HG03066 (cell line): ENCODE measurements at regions not wholly inside any gene's neighbourhood (a gene's known extent, or its start where the extent isn't known, plus 50 kb on each side); places are given as distances from the start of the nearest gene placed in this dataset.

ENCODE experiments used
- ATAC-seq: cut with Tn5 transposase; IDR thresholded peaks from one replicate; pipeline ENCODE4 v1.9.1; 2021; ENCODE audit warnings: low read depth; ENCODE audit not compliant: unreplicated experiment

- ATAC-seq: no peak
These were observed 58.7 kb upstream of the NBEA start for GRCh38 chr13:34883396-34883795.

GRCh38 chr13:34884366-34884765 is 57.7 kb upstream of the NBEA start:
- no peak for ATAC-seq

- no peak for ATAC-seq
These were observed 55.8 kb upstream of the NBEA start for GRCh38 chr13:34886121-34886875.

GRCh38 chr13:34886987-34887386 is 55.1 kb upstream of the NBEA start:
- no peak for ATAC-seq
